T-helper 2 cell treated with Interferon-gamma antibody and Interleukin-4, amounts not matched to agents 100 ng/mL and 5 ng/mL, for 36 hours (primary cell): ENCODE measurements at regions not wholly inside any gene's neighbourhood (a gene's known extent, or its start where the extent isn't known, plus 50 kb on each side); places are given as distances from the start of the nearest gene placed in this dataset.
"Not testable (repeated sequence)": the region's sequence is repeated elsewhere in the genome, so short reads cannot be mapped to it uniquely, and the experiment has no call there.

Experiments
- intact Hi-C: fragments of 100-400 bp; cut with micrococcal nuclease; formaldehyde crosslinking; loops from one replicate; pipeline ENCODE4 v1.15.1; 2023

DNA sequence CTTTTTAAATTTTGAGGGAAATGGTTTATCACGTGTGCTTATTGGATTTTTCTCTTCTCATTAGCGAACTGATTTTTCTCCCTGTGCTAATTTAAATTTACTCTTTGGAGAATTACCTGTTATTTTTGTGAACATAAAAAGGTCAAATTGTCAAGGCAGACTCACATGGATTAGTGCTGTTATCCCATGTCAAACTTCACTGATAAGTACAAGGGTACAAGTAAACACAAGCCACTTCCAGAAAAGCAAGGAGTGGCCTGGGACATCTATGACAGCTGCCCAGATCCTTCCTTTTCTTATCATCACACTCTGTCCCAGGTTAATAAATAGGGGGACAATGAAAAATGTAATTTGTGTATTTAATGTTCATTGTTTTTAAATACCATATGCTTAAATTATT, 901.2 kb downstream of the LTN1 start:
- intact Hi-C loops, result no loop called here

DNA sequence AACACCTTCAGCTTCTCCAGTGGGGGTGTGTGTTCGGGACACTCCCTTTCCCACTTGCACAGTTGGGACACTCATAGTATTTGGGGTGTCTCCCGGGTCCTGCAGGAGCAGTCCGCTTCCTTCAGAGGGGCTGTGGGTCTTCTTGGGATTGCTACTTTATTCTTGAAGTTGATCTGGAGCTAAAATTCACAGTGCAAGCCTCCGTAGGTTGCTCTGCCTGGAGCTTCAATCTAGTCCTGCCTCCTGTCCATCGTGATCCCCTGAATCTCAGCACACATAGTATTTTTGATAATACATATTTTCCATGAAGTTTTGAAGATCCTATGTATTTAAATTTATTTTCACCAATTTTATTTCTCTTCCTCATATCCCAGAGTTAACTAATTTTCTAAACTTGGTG, 902.1 kb downstream of the LTN1 start:
- intact Hi-C loops, result no loop called here

DNA sequence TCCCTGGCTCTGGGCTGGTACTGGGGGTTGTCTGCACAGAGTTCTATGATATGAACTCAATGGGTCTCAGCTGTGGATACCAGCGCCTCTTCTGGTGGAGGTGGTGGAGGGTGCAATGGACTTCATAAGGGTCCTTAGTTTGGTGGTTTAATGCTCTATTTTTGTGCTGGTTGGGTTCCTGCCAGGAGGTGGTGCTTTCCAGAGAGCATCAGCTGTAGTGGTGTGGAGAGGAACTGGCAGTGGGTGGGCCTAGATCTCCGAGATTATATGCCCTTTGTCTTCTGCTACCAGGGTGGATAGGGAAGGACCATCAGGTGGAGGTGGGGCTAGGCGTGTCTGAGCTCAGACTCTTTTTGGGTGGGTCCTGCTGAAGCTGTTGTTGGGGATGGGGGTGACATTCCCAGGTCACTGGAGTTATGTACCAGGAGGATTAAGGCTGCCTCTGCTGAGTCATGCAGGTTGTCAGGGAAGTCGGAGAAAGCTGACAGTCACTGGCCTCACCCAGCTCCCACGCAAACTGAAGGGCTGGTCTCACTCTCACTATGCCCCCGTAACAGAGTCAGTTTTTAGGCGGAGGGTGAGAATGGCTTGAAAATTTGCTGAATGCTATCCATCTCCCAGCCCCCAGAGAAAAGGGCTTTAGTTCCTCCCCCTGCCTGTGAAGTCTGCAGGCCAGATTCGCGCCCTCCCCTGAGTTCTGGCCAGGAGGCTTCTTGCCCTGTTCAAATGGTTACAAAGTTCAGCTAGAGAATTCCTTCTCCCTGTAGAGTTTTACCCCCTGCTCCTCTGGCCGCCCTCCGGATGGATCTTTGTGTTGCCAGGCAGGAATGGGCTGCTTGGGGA, 902.9 kb downstream of the LTN1 start:
- intact Hi-C loops, result no loop called here

DNA sequence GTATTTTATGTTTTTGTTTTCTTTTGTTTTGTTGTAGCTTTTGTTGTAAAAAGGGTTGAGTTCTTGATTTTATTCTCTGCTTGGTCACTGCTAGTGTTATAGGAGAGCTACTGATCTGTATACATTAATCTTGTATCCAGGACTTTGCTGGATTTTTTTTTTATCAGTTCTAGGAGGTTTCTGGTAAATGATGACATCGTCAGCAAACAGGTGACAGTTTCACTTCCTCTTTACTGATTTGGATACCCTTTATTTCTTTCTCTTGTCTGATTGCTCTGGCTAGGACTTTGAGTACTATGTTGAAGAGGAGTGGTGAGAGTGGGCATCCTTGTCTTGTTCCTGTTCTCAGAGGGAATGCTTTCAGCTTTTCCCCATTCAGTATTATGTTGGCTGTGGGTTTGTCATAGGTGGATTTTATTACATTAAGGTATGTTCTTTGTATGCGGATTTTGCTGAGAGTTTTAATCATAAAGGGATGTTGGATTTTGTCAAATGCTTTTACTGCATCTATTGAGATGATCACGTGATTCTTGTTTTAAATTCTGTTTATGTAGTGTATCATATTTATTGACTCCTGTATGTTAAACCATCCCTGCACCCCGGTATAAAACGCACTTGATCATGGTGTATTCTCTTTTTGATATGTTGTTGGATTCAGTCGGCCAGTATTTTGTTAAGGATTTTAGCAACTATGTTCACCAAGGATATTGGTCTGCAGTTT, 905.7 kb downstream of the LTN1 start:
- intact Hi-C loops, result no loop called here

DNA sequence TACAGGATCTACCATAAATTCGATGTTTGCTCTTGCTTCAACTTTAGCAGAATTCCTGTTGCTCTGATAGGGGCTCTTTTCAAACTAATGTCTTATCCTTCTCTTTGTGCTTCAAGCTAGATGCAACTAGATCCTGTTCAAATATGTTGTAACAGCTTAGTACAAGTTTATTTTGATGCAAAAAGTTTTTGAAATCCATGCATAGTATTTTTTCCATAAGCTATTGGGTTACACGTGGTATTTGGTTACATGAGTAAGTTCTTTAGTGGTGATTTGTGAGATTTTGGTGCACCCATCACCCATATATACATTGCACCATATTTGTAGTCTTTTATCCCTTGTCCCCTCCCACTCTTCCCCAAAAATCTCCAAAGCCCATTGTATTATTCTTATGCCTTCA, 907.7 kb downstream of the LTN1 start:
- intact Hi-C loops, result no loop called here

DNA sequence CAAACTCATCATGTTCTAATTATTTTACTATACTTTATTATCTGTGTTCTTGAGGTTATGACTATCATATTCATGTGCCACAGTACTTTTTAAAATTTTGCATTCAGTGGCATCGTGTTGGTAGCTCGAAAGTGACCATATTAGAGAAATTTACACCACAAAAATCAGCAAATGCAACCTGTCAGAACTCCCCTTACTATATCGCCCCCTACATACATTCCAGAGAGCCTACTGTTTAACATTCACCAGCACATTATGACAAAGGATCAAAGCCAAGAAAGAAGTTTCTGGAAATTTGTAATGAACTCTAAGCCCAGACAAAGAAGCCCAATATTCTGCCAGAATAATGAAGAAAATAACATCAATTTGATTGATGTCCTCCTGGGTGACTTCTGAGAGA, 909.3 kb downstream of the LTN1 start:
- intact Hi-C loops, result no loop called here

DNA sequence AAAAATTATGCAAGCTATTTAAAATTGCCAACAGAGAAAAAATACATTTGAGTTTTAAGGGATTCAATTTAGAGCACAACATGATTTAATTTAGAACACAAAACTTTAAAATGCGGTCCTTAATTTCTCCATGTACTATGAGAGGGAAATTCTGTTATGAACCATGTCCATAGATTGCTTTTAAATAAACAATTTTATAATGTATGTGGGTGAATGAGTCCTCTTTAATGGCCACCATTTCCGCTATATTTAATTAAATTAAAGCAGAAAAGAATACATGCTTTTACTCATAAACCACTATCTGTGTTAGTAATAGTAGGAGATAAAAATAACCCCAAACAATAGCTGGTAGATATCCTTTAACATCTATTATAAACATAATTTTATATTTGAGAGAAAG, 914.6 kb downstream of the LTN1 start:
- intact Hi-C loops, result no loop called here

DNA sequence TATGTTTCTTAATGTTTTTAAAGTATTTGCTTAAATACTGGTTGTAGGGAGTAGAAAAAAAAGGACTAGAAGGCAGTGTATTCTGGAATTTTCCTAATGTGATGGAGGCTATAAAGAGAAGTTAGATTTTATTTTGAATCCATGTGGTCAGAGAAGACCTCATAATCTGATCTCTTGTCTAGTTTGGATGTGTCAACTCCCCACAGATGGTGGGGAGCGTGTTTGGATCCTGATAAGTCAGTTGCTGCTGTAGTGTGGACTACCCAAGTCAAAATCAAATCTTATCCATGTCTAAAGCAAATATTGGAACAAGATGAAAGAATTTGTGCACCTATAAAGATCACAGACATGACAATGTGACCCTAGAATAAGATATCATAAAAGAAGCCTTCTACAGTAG, 918.0 kb downstream of the LTN1 start:
- intact Hi-C loops, result no loop called here

DNA sequence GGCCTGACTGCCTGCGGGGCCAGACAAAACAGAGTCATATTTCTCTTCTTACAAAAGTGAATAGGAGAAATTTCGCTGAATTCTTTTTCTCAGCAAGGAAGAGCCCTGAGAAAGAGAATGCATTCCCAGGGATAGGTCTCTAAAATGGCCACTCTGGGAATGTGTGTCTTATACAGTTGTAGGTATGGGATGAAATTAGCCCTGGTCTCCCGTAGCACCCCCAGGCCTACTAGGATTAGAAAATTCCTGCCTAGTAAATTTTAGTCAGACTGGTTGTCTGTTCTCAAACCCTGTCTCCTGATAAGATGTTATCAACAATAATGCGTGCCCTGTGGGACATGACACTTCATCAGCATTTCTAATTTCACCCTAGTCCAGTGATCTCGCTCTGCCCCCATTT, 920.1 kb downstream of the LTN1 start:
- intact Hi-C loops, result no loop called here

DNA sequence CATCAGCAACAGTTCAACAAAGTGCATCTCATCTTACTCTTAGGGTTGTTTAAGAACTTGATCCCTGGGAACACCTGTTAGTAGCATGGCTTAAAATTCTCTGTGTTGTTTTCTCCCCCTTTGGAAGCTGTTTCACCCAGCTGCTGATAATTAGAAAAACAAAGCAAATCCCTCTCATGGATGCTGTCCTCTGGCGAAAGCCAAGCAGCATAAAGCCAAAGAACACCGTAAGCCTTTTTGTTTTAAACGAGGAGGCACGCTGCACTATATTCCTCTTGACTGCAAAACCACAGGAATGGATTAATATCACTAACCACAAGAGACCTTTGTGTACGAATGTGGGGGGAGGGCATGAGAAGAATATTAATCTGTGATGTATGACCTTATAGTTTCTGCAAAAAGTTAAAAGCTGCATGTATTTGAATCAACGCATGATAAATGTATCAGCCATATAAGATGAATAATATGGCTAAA, 923.2 kb downstream of the LTN1 start:
- intact Hi-C loops, result no loop called here

DNA sequence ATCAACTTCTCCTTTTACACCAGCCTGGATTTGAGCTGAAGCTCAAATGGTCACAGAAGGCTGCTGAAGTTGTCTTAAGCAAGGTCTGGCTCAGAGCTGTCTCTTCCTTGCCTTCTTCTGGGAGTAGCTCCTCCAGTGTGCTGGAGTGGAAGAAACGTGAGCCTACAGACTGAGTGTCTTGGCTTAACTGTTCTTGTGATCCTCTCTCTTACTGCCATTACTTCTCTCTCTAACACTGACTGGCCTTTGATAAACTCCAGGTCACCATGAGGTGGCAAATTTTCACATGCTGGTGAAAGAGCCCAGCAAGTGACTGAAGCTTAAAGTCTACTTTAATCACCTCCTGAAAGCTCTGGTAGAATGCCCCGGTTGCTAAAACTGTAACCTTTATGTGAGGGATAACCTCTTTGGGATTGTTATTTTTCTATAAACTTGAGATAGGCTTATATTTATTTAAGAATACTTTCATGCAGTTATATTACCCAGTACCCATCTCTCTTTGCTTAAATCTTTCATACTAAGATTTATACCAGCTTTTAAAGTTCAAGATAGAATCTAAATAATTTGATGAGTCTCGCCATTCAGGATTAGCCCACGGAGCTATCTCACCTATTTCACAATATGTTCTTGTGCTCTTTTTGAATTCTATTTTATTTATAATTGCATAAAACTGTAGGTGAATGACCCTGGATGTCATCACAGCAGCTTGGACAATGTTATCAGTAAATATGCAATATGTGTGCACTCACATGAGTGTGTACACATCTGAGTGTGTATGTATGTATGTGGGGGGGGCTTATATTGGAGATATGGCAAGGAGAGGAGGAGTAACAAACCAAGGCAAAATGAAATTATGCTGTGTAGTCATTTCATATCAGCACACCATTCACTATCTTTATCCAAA, 924.0 kb downstream of the LTN1 start:
- intact Hi-C loops, result no loop called here

DNA sequence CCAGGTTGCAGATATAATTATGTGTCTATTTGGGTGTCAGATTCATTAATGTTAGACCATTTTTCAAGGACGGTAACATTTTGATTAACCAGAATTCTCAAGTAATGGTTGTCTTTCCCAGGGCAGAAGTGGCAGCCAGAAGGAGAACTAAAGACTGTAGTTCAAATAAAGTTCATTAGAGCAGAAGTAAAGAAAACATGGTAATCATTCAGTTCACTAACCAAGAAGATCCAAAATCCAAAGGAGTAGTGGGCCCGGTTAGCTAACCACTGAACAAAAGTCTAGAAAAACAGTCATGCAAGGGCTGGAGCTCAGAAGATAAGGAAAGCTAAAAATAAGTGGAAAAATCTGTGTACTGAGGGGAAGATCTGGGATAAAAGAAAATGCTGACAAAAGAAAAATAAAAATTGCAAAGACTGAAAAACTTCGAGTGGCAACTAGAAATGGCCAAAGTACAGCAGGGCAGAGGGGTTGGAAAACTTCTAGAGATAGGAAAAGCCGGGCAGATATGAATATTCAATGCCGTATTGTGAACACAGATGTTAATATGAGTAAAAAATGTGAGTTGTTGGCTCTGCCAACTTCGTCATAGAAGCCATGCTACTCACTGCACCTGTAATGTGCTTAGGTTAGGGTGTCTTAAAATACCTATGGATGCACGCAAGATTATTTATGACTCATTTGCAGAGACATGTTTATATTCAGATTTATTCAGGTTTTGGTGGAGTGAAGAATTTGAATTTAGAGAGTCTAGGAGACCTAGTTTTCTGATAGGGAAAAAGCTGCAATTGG, 925.9 kb downstream of the LTN1 start:
- intact Hi-C loops, result no loop called here

DNA sequence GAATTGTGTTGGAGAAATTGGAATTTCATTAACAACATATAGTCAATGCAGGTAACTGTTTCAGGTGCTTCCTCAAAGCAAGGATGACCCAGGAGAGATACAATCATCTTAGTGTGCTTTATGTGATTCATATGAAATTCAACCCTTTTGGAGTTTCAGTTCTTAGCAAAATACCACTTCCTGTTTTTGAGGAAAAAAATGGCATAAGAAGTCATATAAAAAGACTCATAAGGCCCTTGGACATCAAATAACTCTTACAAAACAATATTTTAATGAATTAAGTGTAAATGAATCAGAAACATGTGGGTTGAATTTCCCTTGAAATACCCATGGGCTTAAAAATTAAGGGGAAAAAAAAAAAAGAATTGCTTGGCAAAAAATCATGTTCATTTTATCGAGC, 926.6 kb downstream of the LTN1 start:
- intact Hi-C loops, result no loop called here

DNA sequence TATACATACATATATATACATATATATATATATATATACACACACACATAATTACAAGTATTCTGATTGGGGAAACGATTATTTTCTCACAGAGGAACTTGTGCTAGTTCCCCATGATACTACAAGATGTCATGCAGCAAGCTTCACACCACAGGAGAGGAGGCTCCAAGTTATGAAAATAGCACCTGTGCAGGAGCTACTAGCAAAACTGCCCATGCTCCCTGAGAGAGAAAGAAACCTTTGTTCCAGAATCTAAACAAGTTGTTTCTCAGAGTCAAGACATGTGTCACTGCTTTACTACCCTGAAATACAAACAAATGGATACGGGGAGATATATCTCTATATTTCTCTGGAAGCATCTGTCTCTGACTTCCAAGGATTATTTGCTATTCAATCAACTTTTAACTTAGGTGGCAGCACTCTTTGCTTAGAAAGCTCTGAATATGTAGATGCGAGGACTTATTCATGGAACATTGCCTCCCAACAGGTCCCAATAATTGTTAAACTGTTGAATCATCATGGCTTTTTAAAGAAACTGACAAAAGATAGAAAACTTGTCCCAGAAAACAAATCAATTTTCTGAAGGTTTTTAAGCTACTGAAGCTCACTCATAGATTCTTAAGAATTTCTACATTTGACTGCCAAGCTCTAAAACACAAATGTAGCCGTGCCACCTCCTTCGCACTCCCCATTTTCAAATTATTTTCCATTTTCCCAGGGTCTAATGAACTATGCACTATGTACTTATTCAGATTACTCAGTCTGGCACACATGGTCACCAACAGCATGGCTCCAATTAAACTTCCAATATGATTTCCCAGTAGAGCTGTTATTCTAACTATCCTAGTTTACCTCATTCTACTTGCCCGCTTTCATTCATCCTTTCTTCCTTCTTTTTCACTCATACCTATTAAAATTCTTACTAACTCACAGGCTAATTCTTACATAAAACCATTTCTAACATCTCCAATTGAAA, 929.1 kb downstream of the LTN1 start:
- intact Hi-C loops, result no loop called here

DNA sequence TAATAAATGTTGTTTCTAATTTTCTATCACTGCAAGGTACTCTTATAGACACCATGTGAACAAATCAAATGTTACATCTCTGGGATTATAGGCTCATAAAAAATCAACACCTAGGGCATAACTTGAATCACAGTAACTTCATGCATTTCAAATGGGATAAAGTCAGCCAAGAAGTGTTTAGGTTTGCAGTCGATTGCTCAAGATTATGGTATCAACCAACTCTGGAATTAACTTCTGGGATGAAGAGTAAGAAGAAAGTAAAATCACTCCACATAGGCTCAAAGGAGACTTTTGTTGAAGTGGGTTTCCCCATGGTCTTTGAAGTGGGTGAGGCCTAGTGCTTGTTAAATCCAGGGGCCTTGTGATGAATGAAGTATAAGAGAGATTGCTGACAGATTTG, 939.7 kb downstream of the LTN1 start:
- intact Hi-C loops, result loop anchor here (5.0 kb wide), 1 partner anchor 1201 kb away; no protein-coding TSS in a partner anchor

DNA sequence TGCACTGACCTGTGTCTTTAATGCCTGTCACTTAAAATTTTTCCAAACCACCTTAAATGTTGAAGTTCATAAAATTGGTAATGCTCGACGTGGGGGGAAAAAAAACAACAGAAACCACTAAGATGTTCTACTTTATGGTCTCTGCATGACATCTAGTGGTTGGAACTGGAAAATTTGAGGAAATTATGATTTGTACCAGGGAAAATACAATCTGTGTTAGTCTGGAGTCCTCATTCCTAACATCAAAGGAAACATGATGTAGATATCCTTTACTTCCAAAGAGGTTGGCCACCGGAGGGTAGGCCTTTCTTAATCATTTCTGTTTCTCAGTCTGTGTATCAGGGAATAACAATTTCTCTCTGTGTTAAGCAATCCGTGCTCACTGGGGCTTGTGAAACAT, 941.0 kb downstream of the LTN1 start:
- intact Hi-C loops, result loop anchor here (5.0 kb wide), 1 partner anchor 1199 kb away; no protein-coding TSS in a partner anchor

DNA sequence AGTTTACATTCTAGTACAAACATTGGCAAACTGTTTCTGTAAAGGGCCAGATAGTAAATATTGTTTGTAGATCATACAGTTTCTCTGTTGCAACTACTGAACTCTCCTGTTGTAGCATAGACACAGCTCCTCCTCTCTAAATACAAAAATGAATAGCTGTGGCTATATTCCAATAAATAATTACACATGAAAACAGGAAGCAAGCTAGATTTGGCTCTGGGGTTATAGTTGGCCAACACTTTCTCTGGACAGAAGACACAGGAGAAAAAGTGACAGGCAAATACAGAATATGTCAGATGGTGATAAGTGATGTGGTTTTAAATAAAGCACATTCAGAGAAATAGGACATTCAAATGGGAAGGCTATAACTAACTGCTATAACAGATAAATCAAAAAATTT, 957.0 kb downstream of the LTN1 start:
- intact Hi-C loops, result not testable (repeated sequence)

DNA sequence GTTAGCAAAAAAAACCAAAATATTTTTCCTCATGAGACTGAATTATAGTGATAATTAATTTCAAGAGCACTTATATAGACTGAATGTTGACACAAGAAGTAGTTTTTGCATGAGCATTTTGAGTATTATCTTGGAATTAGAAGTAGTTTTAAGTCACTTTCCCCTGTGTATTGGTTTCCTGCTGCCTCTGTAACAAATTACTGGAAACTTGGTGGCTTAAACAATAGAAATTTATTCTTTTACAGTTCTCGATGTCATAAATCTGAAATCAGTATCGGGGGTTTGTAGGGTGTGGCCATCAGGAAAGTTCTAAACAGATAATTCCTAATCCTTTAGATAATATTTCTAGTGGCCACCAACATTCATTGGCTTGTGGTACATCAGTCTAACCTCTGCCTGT, 957.8 kb downstream of the LTN1 start:
- intact Hi-C loops, result not testable (repeated sequence)

DNA sequence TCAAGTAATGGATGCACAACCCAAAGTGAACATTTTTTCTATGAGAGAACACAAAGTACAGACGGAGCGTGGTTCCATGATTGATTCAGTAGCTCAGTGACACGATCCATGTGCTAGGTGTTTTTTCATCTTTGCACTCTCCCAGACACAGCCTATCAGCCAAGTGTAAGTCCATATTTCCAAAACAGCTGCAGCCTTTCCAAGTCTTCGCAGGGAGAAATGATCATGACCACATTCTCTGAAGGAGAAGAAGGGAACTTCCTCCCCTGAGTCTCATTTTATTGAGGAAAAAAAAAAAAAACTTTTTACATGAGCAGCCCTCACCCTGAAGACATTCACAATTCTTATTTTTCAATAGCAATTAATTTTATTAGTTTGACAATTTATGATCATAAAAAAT, 958.3 kb downstream of the LTN1 start:
- intact Hi-C loops, result not testable (repeated sequence)

DNA sequence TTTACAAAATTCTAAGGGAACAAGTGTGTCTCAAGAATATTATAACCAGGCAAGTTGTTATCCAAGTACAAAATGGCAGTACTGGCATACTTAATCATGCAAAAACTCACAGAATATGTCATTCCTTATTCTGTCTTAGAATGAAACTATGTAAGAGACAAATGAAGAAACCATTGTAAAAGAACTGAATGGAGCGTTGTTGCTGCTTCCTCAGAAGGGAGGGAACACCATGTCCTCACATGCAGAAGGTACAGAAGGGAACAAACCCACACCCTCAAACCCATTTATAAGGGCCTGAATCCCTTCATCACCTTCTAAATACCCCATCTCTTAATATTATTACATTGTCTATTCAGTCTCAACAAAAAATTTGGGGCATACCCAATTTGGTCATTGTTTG, 960.0 kb downstream of the LTN1 start:
- intact Hi-C loops, result not testable (repeated sequence)
